ENCODE measurements at regions not wholly inside any gene's neighbourhood (a gene's known extent, or its start where the extent isn't known, plus 50 kb on each side); places are given as distances from the start of the nearest gene placed in this dataset.
A peak's percentile ranks its signal among the peaks of the same experiment; 100 is the strongest.
"Not testable (repeated sequence)": the region's sequence is repeated elsewhere in the genome, so short reads cannot be mapped to it uniquely, and the experiment has no call there.

DNA sequence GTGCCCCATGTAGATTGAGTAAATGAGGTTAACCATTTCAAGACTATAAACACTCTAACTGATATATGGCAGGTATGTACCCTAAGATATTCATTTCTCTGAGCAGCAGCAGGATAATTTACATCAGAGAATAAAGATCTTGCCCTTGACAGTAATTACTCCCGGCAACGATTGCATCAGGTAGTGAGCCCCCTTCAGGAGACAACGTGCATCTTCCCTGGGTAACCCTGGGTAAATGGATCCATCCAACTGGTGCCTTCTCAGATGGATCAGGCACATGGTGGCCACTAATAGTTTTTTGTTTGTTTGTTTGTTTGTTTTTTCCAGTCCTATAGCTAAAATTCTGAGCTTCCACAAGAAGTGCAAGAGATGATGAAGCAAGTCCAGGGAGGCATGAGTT lies 469.4 kb upstream of the SLC35B3 start:
- DNase-seq (ENCODE audit: low spot score) = peak; percentile 1

DNA sequence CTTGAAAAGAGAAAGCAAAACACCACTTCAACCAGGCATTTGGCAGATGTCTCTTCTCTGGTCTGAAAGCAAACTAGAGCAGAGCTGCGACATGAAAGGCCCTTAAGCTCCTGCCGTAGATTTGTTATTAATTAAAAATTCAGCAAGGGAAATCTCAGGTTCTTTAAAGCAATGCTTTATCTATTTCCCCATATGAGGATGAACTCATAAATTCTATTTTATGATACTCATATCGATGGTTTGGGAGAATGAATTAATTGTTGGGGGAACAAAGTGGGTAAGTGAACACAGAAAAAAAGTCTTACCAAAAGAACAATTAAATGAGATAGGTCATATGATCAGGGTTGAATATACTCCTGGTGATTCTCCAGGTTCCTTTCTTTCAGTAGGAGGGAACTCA lies 464.7 kb upstream of the SLC35B3 start:
- no peak for DNase-seq (ENCODE audit: low spot score)

DNA sequence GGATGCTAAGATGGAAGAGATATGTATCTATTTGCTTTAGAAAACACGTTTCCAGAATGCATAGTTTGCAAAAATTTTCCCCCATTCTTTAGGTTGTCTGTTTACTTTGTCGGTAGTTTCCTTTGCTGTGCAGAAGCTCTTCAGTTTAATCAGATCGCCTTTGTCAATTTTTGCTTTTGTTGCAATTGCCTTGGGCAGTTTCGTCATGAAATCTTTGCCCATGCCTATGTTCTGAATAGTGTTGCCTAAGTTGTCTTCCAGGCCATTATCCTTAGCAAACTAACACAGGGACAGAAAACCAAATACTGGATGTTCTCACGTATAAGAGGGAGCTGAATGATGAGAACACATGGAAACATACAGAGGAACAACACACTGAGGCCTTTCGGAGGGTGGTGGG lies 454.2 kb upstream of the SLC35B3 start:
- no peak for DNase-seq (ENCODE audit: low spot score)

DNA sequence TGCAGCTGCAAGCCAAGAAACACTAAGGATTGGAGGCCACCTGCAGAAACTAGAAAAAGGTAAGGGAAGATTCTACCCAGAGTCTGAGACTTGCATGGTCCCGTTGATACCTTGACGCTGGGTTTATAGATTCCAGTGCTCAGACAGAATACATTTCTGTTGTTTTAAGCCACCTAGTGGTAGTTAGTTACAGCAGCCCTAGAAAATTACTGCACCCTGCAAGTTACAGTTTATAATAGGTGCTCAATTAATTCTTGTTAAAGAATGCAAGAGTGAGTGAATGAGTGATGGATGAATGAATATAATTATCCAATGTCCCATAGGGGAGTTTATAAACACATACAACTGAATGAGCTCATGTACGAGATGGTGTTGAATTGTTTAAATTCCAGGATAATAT lies 453.1 kb upstream of the SLC35B3 start:
- DNase-seq (ENCODE audit: low spot score) = peak; percentile 4

DNA sequence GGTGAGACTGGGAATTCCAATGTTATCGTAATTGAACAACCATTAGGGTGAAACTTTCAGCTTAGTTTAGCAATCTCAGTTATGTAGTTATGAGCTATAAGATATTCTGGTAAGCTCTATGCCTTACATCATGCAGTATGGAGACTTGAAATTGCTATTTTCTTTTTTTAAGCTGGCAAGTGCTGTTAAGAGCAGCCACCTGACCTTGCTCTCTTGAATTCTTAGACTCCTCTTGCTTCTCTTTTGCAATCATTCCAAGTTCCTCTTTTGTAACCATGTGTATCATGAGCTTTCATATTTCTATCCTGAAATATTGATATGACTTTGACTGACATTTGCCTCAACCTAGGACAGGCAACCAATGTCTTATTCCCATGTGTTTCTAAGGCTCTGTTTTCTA lies 446.3 kb upstream of the SLC35B3 start:
- DNase-seq (ENCODE audit: low spot score) = no peak

DNA sequence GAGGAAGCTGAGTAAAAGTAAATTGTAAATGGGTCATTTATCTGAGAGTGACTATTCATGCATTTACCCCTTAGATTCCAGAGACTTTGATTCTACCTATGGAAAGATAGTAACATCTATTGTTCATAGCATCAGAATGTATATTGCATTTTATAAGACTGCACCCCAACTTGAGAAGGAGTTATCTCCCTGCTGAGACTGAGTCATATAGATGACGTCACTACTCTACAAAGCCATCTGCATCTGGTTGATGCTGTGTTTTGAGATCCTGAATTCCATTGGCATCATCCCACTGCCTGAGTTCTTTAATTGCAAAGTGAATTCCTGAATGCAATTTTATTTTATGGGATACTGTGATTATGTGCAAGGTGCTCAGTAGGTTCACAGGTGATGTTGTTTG lies 444.0 kb upstream of the SLC35B3 start:
- no peak for DNase-seq (ENCODE audit: low spot score)

DNA sequence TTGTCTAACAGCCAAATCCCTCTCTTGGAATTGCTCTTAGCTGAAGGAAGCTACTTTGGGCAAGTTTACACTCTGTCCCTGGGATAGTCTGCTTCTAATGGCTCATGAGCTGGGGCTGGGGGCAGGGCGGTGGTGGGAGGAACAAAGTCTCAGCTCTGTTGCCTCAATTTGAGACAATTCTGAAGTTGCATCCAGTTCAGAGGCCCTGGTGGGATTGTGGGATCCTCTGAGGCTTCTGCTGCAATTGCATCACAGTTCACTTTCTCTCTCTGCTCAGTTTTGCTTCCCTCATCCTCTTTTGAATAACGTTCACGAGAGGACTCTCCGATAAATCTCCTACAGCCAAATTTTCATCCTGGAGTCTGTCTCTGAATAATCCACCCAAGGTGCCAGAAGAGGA lies 440.6 kb upstream of the SLC35B3 start:
- DNase-seq (ENCODE audit: low spot score) = no peak

DNA sequence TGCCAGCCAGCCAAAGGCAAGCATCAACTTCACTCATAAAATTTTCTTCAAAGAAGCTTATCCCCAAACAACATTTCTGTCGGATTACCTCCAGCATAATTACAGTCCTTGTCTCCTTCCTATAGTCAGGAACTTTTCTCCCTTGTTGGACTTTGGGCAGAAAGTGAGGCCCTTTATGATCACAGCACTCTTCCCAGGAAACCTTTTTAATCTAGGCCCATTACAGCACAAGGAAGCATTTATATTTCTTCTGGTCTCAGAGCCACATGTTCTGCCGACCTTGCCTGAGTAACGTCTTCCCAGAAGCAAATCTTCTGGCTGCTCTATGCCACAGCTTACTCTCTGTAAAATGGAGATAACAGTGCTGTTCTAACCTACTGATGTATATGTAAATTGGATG lies 437.2 kb upstream of the SLC35B3 start:
- DNase-seq (ENCODE audit: low spot score) = no peak

DNA sequence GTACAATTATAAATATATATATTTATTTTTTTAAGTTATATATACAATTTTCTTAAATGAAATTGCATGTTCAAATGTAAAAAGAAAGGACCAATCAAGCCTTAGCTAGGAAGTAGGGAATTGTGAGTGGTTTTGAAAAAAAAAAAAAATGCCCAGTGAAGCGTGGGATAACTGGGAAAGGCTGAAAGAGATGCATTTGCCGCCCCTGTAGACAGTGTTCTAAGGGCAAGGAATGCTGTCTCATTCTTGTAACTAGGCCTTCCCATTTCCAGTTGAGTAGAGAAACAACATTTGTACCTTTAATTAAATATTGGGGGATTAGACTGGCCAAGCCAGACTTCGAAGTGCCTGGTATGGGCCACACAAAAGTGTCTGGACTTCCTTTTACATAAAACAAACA lies 430.1 kb upstream of the SLC35B3 start:
- no peak for DNase-seq (ENCODE audit: low spot score)

DNA sequence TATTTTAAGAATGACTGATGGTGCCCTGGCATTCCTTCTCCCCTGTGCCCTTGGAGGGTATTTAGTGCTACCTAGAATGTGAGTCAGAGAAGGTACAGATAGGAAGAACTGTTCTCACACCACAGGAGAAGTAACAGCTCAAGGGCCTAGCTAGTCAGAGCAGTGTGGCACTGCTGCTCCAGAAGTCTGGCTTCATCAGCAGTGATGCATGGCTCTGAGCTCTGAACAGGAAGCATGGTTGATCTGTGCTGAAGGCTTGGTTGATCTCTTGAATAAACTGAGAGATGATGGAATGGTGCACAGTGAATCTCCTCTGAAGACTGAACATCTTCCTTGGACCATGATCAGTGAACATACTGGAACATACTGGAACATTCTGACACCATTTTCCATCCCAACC lies 425.3 kb upstream of the SLC35B3 start:
- no peak for DNase-seq (ENCODE audit: low spot score)

DNA sequence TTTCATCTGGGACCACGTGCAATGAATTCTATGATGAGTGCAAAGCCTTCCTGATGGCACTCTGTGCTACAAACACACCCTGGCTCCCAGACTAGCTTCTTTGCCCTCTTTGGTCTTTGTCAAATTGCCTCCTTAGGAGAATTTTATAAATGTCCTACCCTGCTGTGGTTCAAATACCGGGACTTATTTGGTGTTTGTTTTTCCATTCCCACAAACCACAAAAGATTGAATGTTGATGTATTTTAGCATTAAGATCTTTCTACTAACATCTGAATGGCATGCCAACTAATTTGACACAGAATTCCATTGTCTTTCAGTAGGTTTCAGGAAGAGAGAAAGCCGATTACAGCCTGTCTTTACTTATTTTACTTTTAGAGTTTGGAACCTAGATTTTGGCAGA lies 424.2 kb upstream of the SLC35B3 start:
- no peak for DNase-seq (ENCODE audit: low spot score)

DNA sequence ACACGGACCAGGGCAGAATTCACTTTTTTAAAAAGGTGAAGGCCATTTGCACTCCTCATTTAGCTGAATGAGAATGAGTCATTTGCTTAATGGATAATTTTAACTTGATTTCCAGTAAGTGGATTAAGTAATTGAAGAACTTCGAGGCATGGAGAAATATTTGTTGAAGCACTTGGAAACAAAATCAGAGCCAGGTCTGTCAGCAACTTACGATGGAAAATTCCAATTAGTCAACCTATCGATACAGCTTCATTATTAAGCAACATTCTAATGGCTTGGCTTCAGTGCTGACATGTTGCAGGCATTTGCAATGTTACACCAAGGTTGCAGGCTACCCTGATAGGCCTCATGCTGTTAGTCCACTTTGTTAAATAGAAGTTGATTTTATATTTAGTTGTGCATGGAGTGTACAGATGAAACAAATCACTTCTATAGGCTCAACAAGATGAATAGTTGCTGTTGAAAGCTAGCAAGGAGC lies 423.5 kb upstream of the SLC35B3 start:
- DNase-seq (ENCODE audit: low spot score) = no peak

DNA sequence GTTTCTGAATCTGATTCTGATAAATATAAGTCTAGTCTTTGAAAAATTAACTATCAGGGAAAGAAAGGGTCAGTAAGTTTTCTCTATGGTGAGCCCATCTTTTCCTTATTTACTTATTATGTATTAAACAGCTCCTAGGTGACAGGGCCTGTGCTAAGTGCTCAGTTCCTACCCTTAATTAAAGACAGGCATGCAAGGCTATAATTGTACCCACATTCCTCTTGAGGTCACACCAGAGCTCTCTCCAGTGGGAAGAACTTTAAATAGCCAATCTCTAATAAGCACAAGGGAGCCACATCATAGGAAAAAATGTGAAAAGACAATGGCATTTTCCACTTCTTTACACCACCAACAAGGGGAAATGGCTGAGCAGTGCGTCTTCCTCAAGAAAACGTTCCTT lies 421.8 kb upstream of the SLC35B3 start:
- no peak for DNase-seq (ENCODE audit: low spot score)

DNA sequence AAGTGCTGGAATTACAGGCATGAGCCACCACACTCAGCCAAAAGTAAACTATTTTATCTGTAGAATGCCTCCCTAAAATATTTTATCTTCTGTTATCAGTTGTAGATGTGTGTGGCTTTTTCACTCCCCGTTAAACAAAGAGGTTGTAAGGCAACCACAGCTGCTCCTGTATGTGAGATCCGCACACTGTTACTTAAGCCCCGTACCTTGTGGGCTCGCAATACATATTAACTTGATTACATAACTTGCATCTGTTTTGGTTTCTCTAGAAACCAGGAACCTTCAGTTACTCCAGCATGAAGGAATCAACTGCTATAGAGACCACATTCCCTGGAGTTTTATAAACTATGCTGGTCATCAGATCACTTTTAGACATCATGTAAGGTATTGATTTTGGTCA lies 420.1 kb upstream of the SLC35B3 start:
- no peak for DNase-seq (ENCODE audit: low spot score)

DNA sequence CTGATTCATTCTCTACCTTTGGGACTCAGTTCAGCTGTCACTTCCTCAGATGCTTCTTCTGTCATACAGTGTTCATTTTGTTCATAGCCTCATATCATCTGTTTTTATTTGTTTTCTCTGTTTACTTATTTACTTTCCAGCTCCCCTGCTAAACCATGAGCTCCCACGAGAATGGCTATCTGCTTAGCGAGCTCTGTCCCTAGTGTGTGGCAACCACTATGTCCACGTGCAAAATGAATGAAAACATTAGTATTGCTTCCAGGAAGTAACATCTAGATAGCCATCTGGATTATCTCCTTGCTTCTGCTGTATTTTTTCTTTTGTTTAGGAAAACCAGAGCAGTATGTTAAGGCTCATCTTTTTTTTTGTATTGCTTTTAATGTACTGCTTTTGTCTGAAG lies 417.0 kb upstream of the SLC35B3 start:
- DNase-seq (ENCODE audit: low spot score) = no peak

DNA sequence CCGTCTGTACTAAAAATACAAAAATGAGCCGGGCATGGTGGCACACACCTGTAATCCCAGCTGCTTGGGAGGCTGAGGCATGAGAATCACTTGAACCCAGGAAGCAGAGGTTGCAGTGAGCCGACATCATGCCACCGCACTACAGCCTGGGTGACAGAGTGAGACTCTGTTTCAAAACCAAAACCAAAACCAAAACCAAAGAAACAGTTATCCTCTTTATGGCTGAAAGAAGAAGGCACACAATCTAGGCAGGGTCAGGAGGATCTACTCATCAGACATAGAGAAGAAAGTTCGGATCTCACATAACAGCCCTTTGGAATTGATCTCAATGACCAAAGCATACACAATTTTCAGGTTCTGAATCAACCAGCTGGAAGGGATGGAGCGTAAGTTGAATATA lies 411.3 kb upstream of the SLC35B3 start:
- not testable (repeated sequence) for DNase-seq (ENCODE audit: low spot score)

DNA sequence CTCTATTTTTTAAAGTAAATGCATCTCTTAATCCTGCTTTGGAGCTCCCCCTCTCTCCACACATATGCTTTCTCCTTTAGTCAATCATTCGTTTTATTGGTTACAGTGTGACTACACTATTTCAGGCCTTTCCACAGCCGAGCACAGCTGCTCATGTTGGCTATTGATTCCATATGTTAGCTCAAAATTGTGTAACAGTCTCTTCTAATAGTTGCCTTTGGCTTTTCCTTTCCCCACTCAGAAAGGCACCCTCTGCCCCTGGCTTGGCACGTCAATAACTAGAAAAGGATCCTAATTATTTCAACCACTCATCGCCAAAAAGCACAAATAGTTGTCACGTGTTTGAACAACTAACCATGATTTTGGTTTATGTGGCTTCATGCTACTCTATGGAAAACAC lies 410.3 kb upstream of the SLC35B3 start:
- no peak for DNase-seq (ENCODE audit: low spot score)

DNA sequence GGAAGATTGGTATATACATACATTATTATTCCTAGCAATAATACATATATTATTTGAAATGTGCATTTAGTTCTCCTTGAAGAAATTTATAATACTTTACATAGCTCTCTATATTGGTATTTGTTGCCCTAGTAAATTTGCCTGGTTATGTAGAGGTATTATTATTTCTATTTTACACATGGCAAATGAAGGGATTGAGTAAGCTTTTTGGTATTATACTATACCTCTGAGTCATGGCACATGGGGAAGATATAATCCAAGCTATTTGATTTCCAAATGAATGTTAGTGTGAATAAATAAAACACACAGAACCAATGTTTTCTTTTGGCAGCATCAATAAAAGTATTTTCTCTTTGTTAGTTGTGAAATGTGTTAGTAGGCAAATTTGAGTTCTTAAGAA lies 409.6 kb upstream of the SLC35B3 start:
- no peak for DNase-seq (ENCODE audit: low spot score)

DNA sequence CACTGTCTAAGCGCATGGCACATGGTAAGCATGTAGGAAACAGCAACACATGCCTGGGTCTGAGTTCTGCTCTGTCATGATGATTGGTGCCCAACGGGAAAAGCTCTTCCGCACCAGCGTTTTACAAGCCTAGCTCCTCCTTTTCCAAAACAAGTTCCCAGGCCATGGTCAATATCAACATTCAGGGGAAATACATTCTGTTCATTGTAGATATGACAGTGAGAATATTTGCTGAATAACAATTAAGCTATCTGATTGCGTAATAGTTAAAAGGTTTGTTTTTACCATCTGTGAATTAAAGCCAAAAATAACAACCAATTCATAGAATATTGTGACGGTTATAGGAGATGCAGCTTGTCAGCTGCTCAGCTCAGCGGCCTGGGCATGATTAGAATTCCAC lies 404.3 kb upstream of the SLC35B3 start:
- DNase-seq (ENCODE audit: low spot score) = no peak

DNA sequence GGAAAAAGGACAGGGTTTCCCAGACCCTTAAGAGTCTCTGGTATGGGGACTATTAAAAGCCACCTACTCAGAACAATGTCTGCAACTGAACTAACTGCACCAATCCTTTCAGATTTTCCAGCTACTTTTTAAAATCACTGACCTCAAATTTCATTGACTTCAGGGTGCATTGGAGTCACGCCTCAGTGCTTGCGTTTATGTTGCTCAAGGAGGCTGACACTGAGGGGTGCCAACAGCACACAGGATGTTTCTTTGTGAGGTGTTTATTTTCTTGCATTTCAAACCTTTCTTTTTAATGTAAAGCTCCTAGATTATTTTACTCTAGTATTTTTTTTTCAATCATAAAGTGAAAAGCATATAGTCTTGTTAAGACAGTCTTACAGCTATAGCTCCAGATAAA lies 402.0 kb upstream of the SLC35B3 start:
- no peak for DNase-seq (ENCODE audit: low spot score)

DNA sequence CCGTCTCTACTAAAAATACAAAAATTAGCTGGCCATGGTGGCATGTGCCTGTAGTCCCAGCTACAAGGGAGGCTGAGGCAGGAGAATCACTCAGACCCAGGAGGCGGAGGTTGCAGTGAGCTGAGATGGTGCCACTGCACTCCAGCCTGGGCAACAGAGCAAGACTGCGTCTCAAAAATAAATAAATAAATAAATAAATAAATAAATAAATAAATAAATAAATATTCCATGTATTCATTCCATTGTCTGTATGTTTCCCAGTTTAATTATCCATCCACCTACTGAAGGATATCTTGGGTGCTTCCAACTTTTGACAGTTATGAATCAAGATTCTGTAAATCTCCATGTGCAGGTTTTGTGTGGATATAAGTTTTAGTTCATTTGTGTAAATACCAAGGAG lies 397.4 kb upstream of the SLC35B3 start:
- not testable (repeated sequence) for DNase-seq (ENCODE audit: low spot score)

DNA sequence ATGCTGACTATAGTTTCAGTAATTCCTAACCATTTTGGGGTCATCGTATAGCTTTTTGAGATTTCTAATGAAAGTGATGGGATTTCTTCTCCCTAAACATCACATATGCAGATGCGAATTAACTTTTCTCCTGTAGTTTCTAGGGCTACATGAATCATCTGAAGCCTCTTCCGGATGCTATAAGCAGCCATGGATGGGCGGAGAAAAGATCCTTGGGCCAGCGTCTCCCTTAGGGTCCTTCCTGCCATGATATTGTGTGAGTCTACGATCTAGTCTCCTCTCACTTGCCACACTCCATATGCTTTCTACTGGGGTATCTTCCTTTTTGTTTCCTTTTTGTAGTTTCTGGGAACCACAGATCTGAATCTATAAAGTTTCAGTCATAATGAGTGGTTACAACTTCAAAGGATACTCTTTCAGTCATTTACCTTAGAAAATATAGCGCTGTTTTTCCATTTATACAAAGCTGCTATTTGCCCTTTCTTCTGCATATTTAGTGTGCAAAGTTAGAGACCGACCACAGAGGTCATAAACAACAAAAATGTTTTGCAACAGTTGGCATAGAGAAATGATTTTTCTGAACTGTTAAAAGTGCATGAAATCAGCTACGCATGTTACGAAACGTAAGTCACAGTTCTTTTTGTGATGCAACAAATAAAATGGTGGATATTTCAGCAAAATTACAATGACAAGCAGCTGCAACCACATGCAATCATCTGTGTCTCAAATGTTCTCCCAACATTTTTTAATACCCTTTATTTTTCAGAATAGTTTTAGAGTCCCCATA lies 396.2 kb upstream of the SLC35B3 start:
- no peak for DNase-seq (ENCODE audit: low spot score)

DNA sequence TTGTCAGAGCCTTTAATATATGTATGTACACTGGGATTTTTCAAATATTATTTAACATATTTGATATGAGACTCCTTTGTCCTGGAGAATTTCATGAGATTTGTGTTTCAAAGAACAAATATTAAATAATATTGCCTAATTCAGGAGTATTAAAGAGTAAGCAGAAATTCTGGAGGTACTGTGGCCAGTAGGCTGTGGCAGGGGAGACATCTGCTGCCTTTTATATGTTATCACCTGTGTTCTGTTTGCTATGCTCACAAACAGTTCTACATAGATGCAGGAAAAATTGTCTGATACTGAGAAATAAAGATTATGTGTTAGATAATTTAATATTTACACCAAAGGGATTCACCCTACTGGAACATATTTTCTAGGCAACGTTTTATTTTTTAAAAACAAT lies 395.4 kb upstream of the SLC35B3 start:
- no peak for DNase-seq (ENCODE audit: low spot score)

DNA sequence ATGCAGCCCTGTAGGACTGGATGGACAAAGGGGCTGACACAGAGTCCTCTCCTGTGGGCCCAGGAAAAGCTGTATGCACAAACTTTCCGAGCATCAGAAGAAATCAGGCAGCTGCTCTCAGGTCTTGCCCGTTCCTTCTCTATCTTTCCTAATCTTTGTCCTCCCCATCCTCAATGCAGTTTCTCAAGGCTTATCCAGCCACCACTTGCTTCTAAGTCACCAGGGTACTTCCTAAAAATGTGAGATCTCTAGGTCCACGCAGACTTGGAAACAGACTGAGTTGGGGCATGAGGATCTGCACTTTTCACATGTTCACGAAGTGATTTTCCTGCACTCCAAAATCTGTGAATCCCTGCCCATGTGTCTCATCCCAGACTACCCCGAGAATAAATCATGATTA lies 394.5 kb upstream of the SLC35B3 start:
- DNase-seq (ENCODE audit: low spot score) = no peak

Measured in SW480 (cell line).